Gastroesophageal sphincter (tissue), 3 donors: ENCODE measurements at regions not wholly inside any gene's neighbourhood (a gene's known extent, or its start where the extent isn't known, plus 50 kb on each side); places are given as distances from the start of the nearest gene placed in this dataset.

ENCODE experiments used
- CTCF ChIP-seq, 4 experiments: fragments of 200-600 bp in 2 of 4; fragments of 450-650 bp in 2 of 4; sonication (generic) in 1 of 4; IDR thresholded peaks; one replicate each; pipeline ENCODE4 v1.5.1; 2017 to 2019; ENCODE audit warnings: antibody characterized with exemption in 4 of 4, mild to moderate bottlenecking in 2 of 4, moderate library complexity in 2 of 4
- EP300 ChIP-seq: sonication (generic); formaldehyde crosslinking; IDR thresholded peaks from one replicate; pipeline ENCODE4 v1.6.1; 2017; ENCODE audit warnings: antibody characterized with exemption, mild to moderate bottlenecking

- TF ChIP-seq CTCF (IDR thresholded peaks at IDR 0.05) (no peak), EP300 (no peak)
Measured at GRCh38 chr11:92399705-92400104, 175.1 kb downstream of the FAT3 start.
